ENCODE measurements at regions not wholly inside any gene's neighbourhood (a gene's known extent, or its start where the extent isn't known, plus 50 kb on each side); places are given as distances from the start of the nearest gene placed in this dataset.

GRCh38 chr3:127034990-127035652, 52.2 kb downstream of the PLXNA1 start:
- no peaks in the 10 kb centered on the region for H3K27me3 Mint-ChIP-seq (ENCODE audit: insufficient read depth, unreplicated experiment)
- BruUV-seq (replicated peaks) = TSS peak; percentile 43

GRCh38 chr3:127035677-127036076, 52.8 kb downstream of the PLXNA1 start:
- H3K36me3 ChIP-seq (ENCODE audit: control insufficient read depth, insufficient read depth, low read length) = no peaks in the 10 kb centered on the region
- no peak overlapping the region for H3K4me3 Mint-ChIP-seq (ENCODE audit: unreplicated experiment)
- H3K4me3 ChIP-seq (ENCODE audit: low read depth, low read length) = no peak overlapping the region
- CTCF ChIA-PET = no interaction called here
- BruUV-seq (replicated peaks) = no TSS peak
- no peak for TF ChIP-seq CTCF (IDR thresholded peaks at IDR 0.05; ENCODE audit: insufficient read depth in 1 of 2, low read depth in 1 of 2, low read length in 1 of 2, severe bottlenecking in 1 of 2, unreplicated experiment in 1 of 2)
- H3K27me3 ChIP-seq (replicated peaks; ENCODE audit: control insufficient read depth, insufficient read depth, low read length) = no peaks in the 10 kb centered on the region
- POLR2A ChIA-PET = no interaction called here
- no peak overlapping the region for H3K27ac Mint-ChIP-seq (ENCODE audit: unreplicated experiment)
- H3K27me3 Mint-ChIP-seq (ENCODE audit: insufficient read depth, unreplicated experiment) = no peaks in the 10 kb centered on the region
- no peaks in the 10 kb centered on the region for H3K4me1 ChIP-seq
- no peaks in the 10 kb centered on the region for H3K4me1 Mint-ChIP-seq (ENCODE audit: low read depth, unreplicated experiment)
- peaks cover 59% of the 10 kb centered on the region for H3K36me3 Mint-ChIP-seq (ENCODE audit: insufficient read depth, unreplicated experiment)
- H3K9me3 Mint-ChIP-seq (ENCODE audit: unreplicated experiment) = no peaks in the 10 kb centered on the region
- no peak for DNase-seq
- H3K9me3 ChIP-seq = no peaks in the 10 kb centered on the region
- intact Hi-C loops (cut with micrococcal nuclease; ENCODE audit: unreplicated experiment) = no loop called here

More at GRCh38 chr3:127034990-127035652, 52.2 kb downstream of the PLXNA1 start:
- Histone ChIP-seq H3K36me3 (ENCODE audit: control insufficient read depth, insufficient read depth, low read length) (no peaks in the 10 kb centered on the region), H3K4me1 (no peaks in the 10 kb centered on the region), H3K9me3 (no peaks in the 10 kb centered on the region), H3K4me3 (ENCODE audit: low read depth, low read length) (no peak overlapping the region), H3K27me3 (replicated peaks; ENCODE audit: control insufficient read depth, insufficient read depth, low read length) (no peaks in the 10 kb centered on the region)
- ChIA-PET CTCF (no interaction called here), POLR2A (no interaction called here)
- no peak for TF ChIP-seq CTCF (IDR thresholded peaks at IDR 0.05; ENCODE audit: insufficient read depth in 1 of 2, low read depth in 1 of 2, low read length in 1 of 2, severe bottlenecking in 1 of 2, unreplicated experiment in 1 of 2)
- no peaks in the 10 kb centered on the region for H3K4me1 Mint-ChIP-seq (ENCODE audit: low read depth, unreplicated experiment)
- H3K27ac Mint-ChIP-seq (ENCODE audit: unreplicated experiment) = no peak overlapping the region
- intact Hi-C loops (cut with micrococcal nuclease; ENCODE audit: unreplicated experiment) = no loop called here
- no peaks in the 10 kb centered on the region for H3K9me3 Mint-ChIP-seq (ENCODE audit: unreplicated experiment)
- no peak for DNase-seq
- H3K36me3 Mint-ChIP-seq (ENCODE audit: insufficient read depth, unreplicated experiment) = peaks cover 56% of the 10 kb centered on the region
- no peak overlapping the region for H3K4me3 Mint-ChIP-seq (ENCODE audit: unreplicated experiment)

GRCh38 chr3:127036209-127037020, 53.5 kb downstream of the PLXNA1 start:
- POLR2A ChIA-PET = no interaction called here
- H3K4me3 ChIP-seq (ENCODE audit: low read depth, low read length) = no peak overlapping the region
- H3K9me3 Mint-ChIP-seq (ENCODE audit: unreplicated experiment) = no peaks in the 10 kb centered on the region
- H3K9me3 ChIP-seq = no peaks in the 10 kb centered on the region
- no peak overlapping the region for H3K27ac Mint-ChIP-seq (ENCODE audit: unreplicated experiment)
- no peak overlapping the region for H3K4me3 Mint-ChIP-seq (ENCODE audit: unreplicated experiment)
- CTCF ChIA-PET = no interaction called here
- H3K4me1 Mint-ChIP-seq (ENCODE audit: low read depth, unreplicated experiment) = no peaks in the 10 kb centered on the region
- no peaks in the 10 kb centered on the region for H3K36me3 ChIP-seq (ENCODE audit: control insufficient read depth, insufficient read depth, low read length)
- H3K36me3 Mint-ChIP-seq (ENCODE audit: insufficient read depth, unreplicated experiment) = peaks cover 58% of the 10 kb centered on the region
- no peaks in the 10 kb centered on the region for H3K27me3 ChIP-seq (replicated peaks; ENCODE audit: control insufficient read depth, insufficient read depth, low read length)
- TF ChIP-seq CTCF (IDR thresholded peaks at IDR 0.05; ENCODE audit: insufficient read depth in 1 of 2, low read depth in 1 of 2, low read length in 1 of 2, severe bottlenecking in 1 of 2, unreplicated experiment in 1 of 2) = no peak
- intact Hi-C loops (cut with micrococcal nuclease; ENCODE audit: unreplicated experiment) = no loop called here
- no peaks in the 10 kb centered on the region for H3K27me3 Mint-ChIP-seq (ENCODE audit: insufficient read depth, unreplicated experiment)
- no peak for DNase-seq
- no peaks in the 10 kb centered on the region for H3K4me1 ChIP-seq
- no TSS peak for BruUV-seq (replicated peaks)
